K562 (cell line): ENCODE measurements at regions not wholly inside any gene's neighbourhood (a gene's known extent, or its start where the extent isn't known, plus 50 kb on each side); places are given as distances from the start of the nearest gene placed in this dataset.

Experiments
- HDAC2 ChIP-seq: fragments of 450-650 bp; IDR thresholded peaks from 2 replicates; pipeline ENCODE4 v1.6.1; 2016; ENCODE audit warnings: mild to moderate bottlenecking
- KDM1A ChIP-seq, 2 experiments: fragments of 450-650 bp; IDR thresholded peaks; 2 replicates each; pipeline ENCODE4 v1.6.1; 2016; ENCODE audit warnings: mild to moderate bottlenecking in 2 of 2
- MYC ChIP-seq, 2 experiments: fragments of 250-450 bp in 1 of 2; sonication (Bioruptor Pico) in 1 of 2; IDR thresholded peaks; 2 replicates each; pipeline versions ENCODE4 v1.5.1 to v1.6.1; 2012 to 2021; ENCODE audit warnings: low read depth in 2 of 2, borderline replicate concordance in 1 of 2, improper control_type of control experiment in 1 of 2, low read length in 1 of 2, mild to moderate bottlenecking in 1 of 2, moderate library complexity in 1 of 2
- NRF1 ChIP-seq, 2 experiments: fragments of 450-650 bp; IDR thresholded peaks in 1 of 2; conservative IDR thresholded peaks in 1 of 2; 2 replicates each; pipeline ENCODE4 v1.6.1; 2014; ENCODE audit warnings: mild to moderate bottlenecking in 2 of 2
- ZBTB5 ChIP-seq: fragments of 450-650 bp; IDR thresholded peaks from 2 replicates; pipeline ENCODE4 v1.6.1; 2017; ENCODE audit warnings: antibody characterized with exemption
- ZNF121 ChIP-seq: sonication (generic); formaldehyde crosslinking; conservative IDR thresholded peaks from 2 replicates; pipeline ENCODE4 v1.8.0; 2022; ENCODE audit warnings: missing genetic modification reagents
- ZNF274 ChIP-seq: IDR thresholded peaks from 2 replicates; pipeline ENCODE4 v1.6.1; 2011; ENCODE audit warnings: low read depth, mild to moderate bottlenecking, low read length, moderate library complexity, borderline replicate concordance

DNA sequence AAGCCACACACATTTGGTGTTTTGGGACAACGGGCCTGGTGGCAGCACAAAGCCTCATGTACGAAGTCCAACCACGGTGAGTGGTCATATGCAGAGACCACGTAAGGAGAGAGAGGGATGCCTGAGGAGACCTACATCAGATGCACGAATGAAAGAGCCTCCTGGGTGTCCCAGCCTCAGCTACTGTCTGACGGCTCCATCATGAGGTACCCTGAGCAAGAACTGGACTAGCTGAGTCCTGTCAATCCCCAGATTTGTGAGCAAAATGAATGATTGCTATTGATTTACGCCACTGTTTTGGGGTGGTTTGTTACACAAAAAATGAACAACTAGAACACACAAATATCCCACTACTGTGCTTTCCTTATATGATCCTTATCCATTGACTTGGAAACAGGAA lies 275.7 kb upstream of the KYNU start:
- TF ChIP-seq ZNF121 (no peak), KDM1A (IDR thresholded peaks at IDR 0.05) (no peak), ZNF274 (no peak), NRF1 (conservative IDR thresholded peaks at IDR 0.05 in 1 of 2, IDR thresholded peaks at IDR 0.05 in 1 of 2) (no peak), HDAC2 (no peak), ZBTB5 (no peak), MYC (IDR thresholded peaks at IDR 0.05; ENCODE audit: low read depth, low read length) (no peak), MYC (CRISPR knock-in tag; IDR thresholded peaks at IDR 0.05; ENCODE audit: borderline replicate concordance, low read depth) (no peak)
